OCI-LY7 (cell line): ENCODE measurements at regions not wholly inside any gene's neighbourhood (a gene's known extent, or its start where the extent isn't known, plus 50 kb on each side); places are given as distances from the start of the nearest gene placed in this dataset.

ENCODE experiments used
- BruUV-seq: library from RNA; stranded (reverse); fragments of 400-500 nt; replicated peaks from 2 replicates; lab custom pipeline; 2021; lab: Mats Ljungman, UMichigan
- CTCF ChIA-PET: fragments of 300-600 bp; sonication (Branson Sonifier 250); formaldehyde crosslinking; loops from one replicate; lab custom pipeline; 2022; ENCODE audit warnings: antibody characterized with exemption; ENCODE audit not compliant: unreplicated experiment; lab: Charles Lee
- POLR2A ChIA-PET: fragments of 300-600 bp; sonication (Branson Sonifier 250); formaldehyde crosslinking; loops from one replicate; lab custom pipeline; 2022; ENCODE audit warnings: antibody characterized with exemption; lab: Charles Lee
- DNase-seq: peaks from one replicate; pipeline ENCODE4 v3.0.0-alpha.2; 2015; ENCODE audit warnings: low spot score
- H2AFZ ChIP-seq: fragments of 200-600 bp; sonication (generic), shearing (Covaris generic); 2 replicates; pipeline ENCODE4 v1.6.1; 2014; ENCODE audit warnings: mild to moderate bottlenecking, antibody characterized with exemption, low read length, moderate library complexity
- H3K27ac ChIP-seq: fragments of 200-600 bp; sonication (generic); 2 replicates; pipeline ENCODE4 v1.5.1; 2014; ENCODE audit warnings: mixed run types, low read depth, mild to moderate bottlenecking, moderate library complexity, low read length, inconsistent platforms; ENCODE audit not compliant: poor library complexity, severe bottlenecking
- H3K36me3 ChIP-seq: fragments of 200-600 bp; sonication (generic); 2 replicates; pipeline ENCODE4 v1.6.1; 2014; ENCODE audit warnings: mild to moderate bottlenecking, antibody characterized with exemption, low read length, moderate library complexity, mixed read lengths; ENCODE audit not compliant: insufficient read depth
- H3K4me1 ChIP-seq: fragments of 200-600 bp; sonication (generic); 2 replicates; pipeline ENCODE4 v1.5.1; 2014; ENCODE audit warnings: mild to moderate bottlenecking, low read length; ENCODE audit not compliant: insufficient read depth, poor library complexity, severe bottlenecking
- H3K4me2 ChIP-seq: fragments of 200-600 bp; sonication (generic); 2 replicates; pipeline ENCODE4 v1.6.1; 2014; ENCODE audit warnings: mild to moderate bottlenecking, low read length
- H3K4me3 ChIP-seq: fragments of 200-600 bp; sonication (generic); 2 replicates; pipeline ENCODE4 v1.5.1; 2014; ENCODE audit warnings: mild to moderate bottlenecking, low read depth, low read length; ENCODE audit not compliant: poor library complexity, severe bottlenecking
- H3K79me2 ChIP-seq: fragments of 200-600 bp; sonication (generic); 2 replicates; pipeline ENCODE4 v1.6.1; 2016; ENCODE audit warnings: low read depth, mild to moderate bottlenecking, low read length, moderate library complexity, mixed read lengths; ENCODE audit not compliant: insufficient read depth
- H3K9me2 ChIP-seq: fragments of 200-600 bp; sonication (generic); 2 replicates; pipeline ENCODE4 v1.6.1; 2016; ENCODE audit warnings: mild to moderate bottlenecking, low read length, mixed read lengths; ENCODE audit not compliant: insufficient read depth
- H3K9me3 ChIP-seq: fragments of 200-600 bp; sonication (generic); 2 replicates; pipeline ENCODE4 v1.6.1; 2014; ENCODE audit warnings: mild to moderate bottlenecking, mixed run types, low read length, mixed read lengths
- H4K20me1 ChIP-seq: fragments of 200-600 bp; sonication (generic); 2 replicates; pipeline ENCODE4 v1.6.1; 2014; ENCODE audit warnings: mild to moderate bottlenecking, antibody characterized with exemption, low read length, moderate library complexity, mixed read lengths; ENCODE audit not compliant: insufficient read depth
- CTCF ChIP-seq: fragments of 200-600 bp; sonication (generic); conservative IDR thresholded peaks from 2 replicates; pipeline ENCODE4 v1.5.1; 2014; ENCODE audit warnings: mild to moderate bottlenecking, antibody characterized with exemption, low read length, moderate library complexity, mixed read lengths
- EZH2phosphoT487 ChIP-seq: fragments of 200-600 bp; sonication (generic); IDR thresholded peaks from 2 replicates; pipeline ENCODE4 v1.6.1; 2018; ENCODE audit warnings: low read depth, borderline replicate concordance, mild to moderate bottlenecking, mixed run types, antibody characterized with exemption, low read length, moderate library complexity, mixed read lengths
- intact Hi-C: fragments of 100-400 bp; cut with micrococcal nuclease; formaldehyde crosslinking; loops from one replicate; pipeline ENCODE4 v1.10.0; 2022; ENCODE audit not compliant: unreplicated experiment

- CTCF ChIA-PET: no interaction called here
- DNase-seq: no peak
- intact Hi-C loops: no loop called here
Observed at GRCh38 chr14:86798330-86798729, 1194.7 kb downstream of the GALC start.

GRCh38 chr14:86797075-86797351 lies 1196.0 kb downstream of the GALC start:
- CTCF ChIA-PET: no interaction called here
- Histone ChIP-seq H3K4me3 (no peak overlapping the region), H2AFZ (no peak overlapping the region), H3K27ac (no peak overlapping the region), H3K79me2 (no peaks in the 10 kb centered on the region), H4K20me1 (no peaks in the 10 kb centered on the region), H3K4me2 (no peak overlapping the region), H3K9me2 (no peaks in the 10 kb centered on the region), H3K36me3 (no peaks in the 10 kb centered on the region), H3K9me3 (no peaks in the 10 kb centered on the region), H3K4me1 (no peaks in the 10 kb centered on the region)
- TF ChIP-seq EZH2phosphoT487 (no peak), CTCF (no peak)
- DNase-seq: no peak
- no TSS peak for BruUV-seq
- intact Hi-C loops: no loop called here
- POLR2A ChIA-PET: interaction anchor here (0.7 kb wide), 1 partner anchor 20 kb away, joined by 3 read pairs; no protein-coding TSS in a partner anchor

More at GRCh38 chr14:86798330-86798729, 1194.7 kb downstream of the GALC start:
- H3K9me3 ChIP-seq: no peaks in the 10 kb centered on the region
- no peaks in the 10 kb centered on the region for H3K4me1 ChIP-seq
- no peaks in the 10 kb centered on the region for H3K79me2 ChIP-seq
- no peaks in the 10 kb centered on the region for H3K9me2 ChIP-seq
- no peak for TF ChIP-seq CTCF
- TF ChIP-seq EZH2phosphoT487: no peak
- H3K27ac ChIP-seq: no peak overlapping the region
- no peaks in the 10 kb centered on the region for H4K20me1 ChIP-seq
- H3K36me3 ChIP-seq: no peaks in the 10 kb centered on the region
- H2AFZ ChIP-seq: no peak overlapping the region
- no TSS peak for BruUV-seq
- no peak overlapping the region for H3K4me2 ChIP-seq
- POLR2A ChIA-PET: no interaction called here
- no peak overlapping the region for H3K4me3 ChIP-seq

GRCh38 chr14:86796221-86797074 lies 1196.5 kb downstream of the GALC start:
- Histone ChIP-seq H3K9me3 (no peaks in the 10 kb centered on the region), H3K9me2 (no peaks in the 10 kb centered on the region), H3K4me3 (no peak overlapping the region), H2AFZ (no peak overlapping the region), H3K4me2 (no peak overlapping the region), H3K4me1 (no peaks in the 10 kb centered on the region), H3K27ac (no peak overlapping the region), H3K79me2 (no peaks in the 10 kb centered on the region), H4K20me1 (no peaks in the 10 kb centered on the region), H3K36me3 (no peaks in the 10 kb centered on the region)
- ChIA-PET CTCF (no interaction called here), POLR2A (interaction anchor here (0.7 kb wide), 1 partner anchor 21 kb away, joined by 3 read pairs; no protein-coding TSS in a partner anchor)
- no peak for TF ChIP-seq CTCF
- TF ChIP-seq EZH2phosphoT487: no peak
- no peak for DNase-seq
- no TSS peak for BruUV-seq
- intact Hi-C loops: no loop called here
